ENCODE measurements at regions not wholly inside any gene's neighbourhood (a gene's known extent, or its start where the extent isn't known, plus 50 kb on each side); places are given as distances from the start of the nearest gene placed in this dataset.
"Not testable (repeated sequence)": the region's sequence is repeated elsewhere in the genome, so short reads cannot be mapped to it uniquely, and the experiment has no call there.

GRCh38 chr2:67717692-67718091, 320.6 kb downstream of the ETAA1 start:
- no peak for DNase-seq

GRCh38 chr2:67719351-67719750, 322.2 kb downstream of the ETAA1 start:
- DNase-seq, result no peak

- DNase-seq, result no peak
Measured at GRCh38 chr2:67721516-67721915, 324.4 kb downstream of the ETAA1 start.

DNA sequence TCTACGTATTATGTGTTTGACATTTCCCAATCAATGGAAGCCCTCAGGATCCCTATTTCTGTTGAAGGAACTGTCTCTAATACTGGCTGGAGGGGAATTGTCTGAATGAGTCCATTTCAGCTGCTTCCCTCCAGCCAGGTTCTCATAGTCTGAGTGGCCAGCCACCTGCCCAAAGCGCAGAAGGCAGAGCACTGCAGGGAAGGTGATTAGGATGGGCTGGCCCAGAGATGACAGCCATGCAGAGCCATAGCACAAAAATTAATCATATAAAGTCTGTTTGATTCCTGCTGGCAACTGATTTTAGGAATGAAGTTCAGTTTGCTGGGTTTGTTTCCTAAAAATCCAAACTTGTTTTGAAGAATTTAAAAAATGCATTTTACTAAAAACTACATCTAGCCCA, 327.1 kb downstream of the ETAA1 start:
- no peak for DNase-seq

GRCh38 chr2:67725731-67726130, 328.6 kb downstream of the ETAA1 start:
- DNase-seq, result no peak

GRCh38 chr2:67726416-67726815, 329.3 kb downstream of the ETAA1 start:
- DNase-seq, result no peak

DNA sequence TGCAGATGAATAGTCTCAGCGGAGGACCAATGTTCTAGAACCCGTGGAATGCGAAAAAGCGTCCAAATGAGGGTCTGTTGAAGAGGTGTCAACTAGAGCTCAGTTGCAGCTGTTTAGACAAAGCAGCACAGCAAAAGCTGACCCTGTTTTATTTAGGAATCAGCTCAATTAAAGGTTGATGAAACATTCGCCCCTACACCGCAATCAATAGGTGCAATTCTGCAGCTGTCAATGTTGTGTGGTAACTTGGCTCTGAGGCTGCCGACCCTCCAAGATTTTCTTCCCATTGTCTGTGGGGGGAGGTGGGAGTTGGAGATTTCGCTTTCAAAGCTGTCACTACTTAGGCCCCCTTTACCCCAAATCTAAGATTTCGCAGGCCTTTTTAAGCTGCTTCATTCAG, 330.0 kb downstream of the ETAA1 start:
- no peak for DNase-seq

GRCh38 chr2:67727623-67728022, 330.5 kb downstream of the ETAA1 start:
- no peak for DNase-seq

GRCh38 chr2:67729474-67729873, 332.3 kb downstream of the ETAA1 start:
- DNase-seq, result no peak

GRCh38 chr2:67733517-67733916, 329.3 kb downstream of the C1D start:
- DNase-seq, result peak; percentile 0

GRCh38 chr2:67752199-67752598, 310.6 kb downstream of the C1D start:
- no peak for DNase-seq

DNA sequence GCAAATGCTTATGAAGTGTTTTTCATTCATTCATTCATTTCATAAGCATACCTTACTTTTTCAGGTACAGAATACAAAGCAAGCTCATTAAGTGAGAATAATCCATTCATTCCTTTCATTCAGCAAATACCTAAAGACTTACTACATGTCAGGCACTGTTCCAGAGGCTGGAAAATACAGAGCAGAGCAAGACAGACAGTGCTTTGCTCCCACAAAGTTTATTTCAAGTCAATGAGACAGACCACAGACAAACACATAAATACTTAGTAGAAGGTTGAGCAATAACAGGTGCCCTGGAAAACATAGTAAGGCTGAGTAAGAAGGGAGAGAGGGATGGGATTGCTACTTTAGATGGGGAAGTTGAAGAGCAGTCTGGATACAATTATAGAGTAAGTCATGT, 309.8 kb downstream of the C1D start:
- no peak for DNase-seq

GRCh38 chr2:67755156-67755882, 307.5 kb downstream of the C1D start:
- no peak for DNase-seq

GRCh38 chr2:67760995-67761394, 301.8 kb downstream of the C1D start:
- DNase-seq, result no peak

DNA sequence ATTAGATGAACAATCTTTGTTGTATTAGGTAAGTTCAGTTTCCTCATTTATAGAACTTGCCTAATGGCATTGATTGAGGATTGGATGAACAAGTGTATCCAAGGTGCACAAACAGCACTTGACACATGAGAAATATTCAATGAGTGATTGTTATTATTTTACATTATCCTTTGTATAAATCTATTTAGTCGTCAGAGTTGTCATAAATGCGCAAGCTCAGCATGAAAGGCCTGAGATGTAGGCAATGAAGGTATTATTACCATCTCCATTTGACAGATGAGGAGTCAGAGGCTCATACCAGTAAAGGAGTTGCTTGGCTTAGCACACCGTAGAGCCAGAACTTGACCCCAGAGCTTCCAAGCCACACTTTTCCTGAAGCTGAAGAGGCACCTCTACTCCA, 291.4 kb downstream of the C1D start:
- no peak for DNase-seq

- no peak for DNase-seq
Measured at GRCh38 chr2:67772216-67773170, 290.3 kb downstream of the C1D start.

DNA sequence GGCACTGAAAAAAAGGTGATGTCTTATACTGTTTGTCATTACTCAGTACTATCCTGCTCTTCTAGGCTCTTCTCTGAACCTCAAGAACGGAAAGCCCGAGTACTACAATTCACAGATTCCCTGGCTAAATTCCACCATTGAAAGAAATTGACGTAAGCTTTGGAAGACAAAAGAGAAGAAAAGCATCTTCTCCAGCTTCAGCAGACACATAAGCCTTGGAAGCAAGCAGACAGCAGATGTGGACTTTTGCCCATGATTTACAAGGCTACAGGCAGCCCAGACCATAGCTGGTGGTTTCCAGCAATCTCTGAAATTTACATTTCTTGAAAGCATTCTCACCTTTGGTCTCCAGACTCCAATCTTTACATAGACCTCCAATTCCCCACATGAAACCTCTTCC, 289.0 kb downstream of the C1D start:
- DNase-seq, result no peak

GRCh38 chr2:67776276-67776675, 286.5 kb downstream of the C1D start:
- no peak for DNase-seq

- no peak for DNase-seq
Measured at GRCh38 chr2:67777010-67777409, 285.8 kb downstream of the C1D start.

DNA sequence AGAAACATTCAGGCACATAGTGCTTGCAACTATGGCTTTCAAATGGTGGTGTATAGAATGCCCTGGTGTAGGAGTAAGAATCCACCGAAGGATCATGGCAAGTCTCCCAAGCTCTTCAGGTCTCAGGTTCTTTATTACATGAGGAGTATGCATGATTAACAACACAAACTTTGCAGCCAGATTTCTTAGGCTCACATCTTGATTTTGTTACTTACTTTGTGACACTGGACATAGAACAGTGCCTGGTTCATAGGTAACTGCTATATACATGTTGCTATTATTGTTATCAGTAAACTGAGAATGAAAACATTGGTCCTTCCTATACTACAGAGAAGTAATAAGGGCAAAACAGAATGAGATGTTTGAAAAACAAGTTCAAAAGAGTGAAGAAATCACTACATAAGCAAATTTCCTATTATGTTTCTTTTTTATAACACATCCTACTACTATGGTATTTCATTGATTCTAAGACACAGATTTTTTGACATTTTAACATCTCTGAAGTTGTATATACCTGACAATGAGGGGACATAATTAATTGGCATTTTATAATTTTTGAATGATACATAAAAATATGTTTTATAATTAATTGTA, 284.9 kb downstream of the C1D start:
- no peak for DNase-seq

GRCh38 chr2:67780841-67781240, 282.0 kb downstream of the C1D start:
- DNase-seq, result not testable (repeated sequence)

DNA sequence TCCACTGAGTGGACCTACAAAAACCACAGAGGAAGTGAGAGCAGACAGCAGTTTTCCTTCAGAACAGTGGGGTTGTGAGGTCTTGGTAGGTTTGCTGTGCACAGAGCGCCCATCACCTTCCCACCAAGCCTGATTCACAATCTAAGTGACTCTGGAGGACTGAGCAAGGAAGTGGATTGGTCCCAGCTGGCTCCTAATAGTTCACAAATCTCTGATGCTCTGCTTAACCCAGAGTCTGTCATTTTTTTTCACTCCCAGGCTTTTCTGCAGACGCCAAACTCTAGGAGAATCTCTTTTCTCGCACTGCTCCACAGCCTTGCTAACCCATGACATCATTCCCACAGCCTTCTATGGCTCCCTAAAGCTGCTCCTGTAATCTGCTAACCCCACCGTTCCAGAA, 280.4 kb downstream of the C1D start:
- DNase-seq, result no peak

DNA sequence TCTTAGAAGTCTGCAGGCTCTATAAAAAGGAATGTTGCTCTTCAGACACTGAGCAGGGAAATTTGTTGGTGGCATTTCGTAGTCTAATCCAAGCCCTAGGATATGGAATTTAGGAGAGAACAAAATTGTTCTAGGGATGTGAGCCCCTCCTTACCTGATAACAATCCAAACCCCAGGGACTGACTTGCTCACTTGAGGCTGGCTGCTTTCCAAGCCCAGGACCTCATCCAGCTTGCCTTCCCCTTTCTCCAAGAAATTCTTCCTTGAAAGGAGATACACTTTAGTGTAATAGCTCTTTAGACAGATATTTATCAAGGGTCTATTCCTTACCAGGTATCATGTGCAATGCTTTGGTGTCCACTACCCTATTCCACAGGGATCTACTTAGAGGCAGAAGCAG, 279.8 kb downstream of the C1D start:
- DNase-seq, result no peak

GRCh38 chr2:67790622-67791021, 272.2 kb downstream of the C1D start:
- no peak for DNase-seq
